NT2/D1 (cell line): ENCODE measurements at regions not wholly inside any gene's neighbourhood (a gene's known extent, or its start where the extent isn't known, plus 50 kb on each side); places are given as distances from the start of the nearest gene placed in this dataset.

ENCODE experiments used
- SUZ12 ChIP-seq: IDR thresholded peaks from 2 replicates; pipeline ENCODE4 v1.6.1; 2011; ENCODE audit not compliant: insufficient read length, insufficient read depth; ENCODE audit errors: extremely low read depth
- YY1 ChIP-seq: IDR thresholded peaks from 2 replicates; pipeline ENCODE4 v1.6.1; 2011; ENCODE audit not compliant: insufficient read length, insufficient read depth
- ZNF274 ChIP-seq: IDR thresholded peaks from 2 replicates; pipeline ENCODE4 v1.6.1; 2011; ENCODE audit warnings: mild to moderate bottlenecking, low read depth, low read length

- TF ChIP-seq ZNF274 (no peak), YY1 (no peak), SUZ12 (no peak)
Measured at GRCh38 chr13:74850893-74851292, 631.1 kb downstream of the TBC1D4 start.
